ENCODE measurements at regions not wholly inside any gene's neighbourhood (a gene's known extent, or its start where the extent isn't known, plus 50 kb on each side); places are given as distances from the start of the nearest gene placed in this dataset.

DNA sequence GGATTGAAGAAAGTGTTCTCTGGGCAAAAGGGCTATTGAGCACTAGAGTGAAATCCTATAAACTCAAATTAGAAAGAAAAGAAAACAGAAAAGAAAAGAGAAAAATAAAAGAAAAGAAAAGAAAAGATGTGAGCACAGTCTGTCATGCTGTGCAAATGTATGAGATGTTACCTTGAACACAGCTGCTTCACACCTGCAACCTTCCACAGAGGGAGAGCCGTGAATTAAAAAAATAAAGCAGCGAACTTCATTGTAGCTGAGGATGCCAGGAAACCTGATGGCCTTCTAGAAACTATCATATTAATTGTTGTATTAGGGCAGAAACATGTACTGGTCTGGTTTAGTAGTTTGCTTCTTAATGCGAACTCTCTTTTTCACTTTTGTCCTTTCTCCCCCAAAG lies 88.0 kb upstream of the SATB1 start:
- no peak overlapping the region for H2BK20ac ChIP-seq (ENCODE audit: low read length)
- no peak overlapping the region for H2BK5ac ChIP-seq (ENCODE audit: low read depth, low read length)
- H3K9me3 ChIP-seq (ENCODE audit: insufficient read depth in 2 of 2, low read depth in 1 of 2, low read length in 1 of 2): no peaks in the 10 kb centered on the region
- ChIA-PET POLR2A (ENCODE audit: partially characterized antibody) (no interaction called here), CTCF (ENCODE audit: partially characterized antibody) (interaction anchor here (0.7 to 0.8 kb wide), 2 partner anchors 16 to 339 kb away, joined by 3 read pairs; no protein-coding TSS in a partner anchor)
- no peak overlapping the region for H2AFZ ChIP-seq (ENCODE audit: low read length)
- no peak overlapping the region for H3K18ac ChIP-seq (ENCODE audit: extremely low read depth, low read length)
- H2BK12ac ChIP-seq (ENCODE audit: low read depth, low read length): no peak overlapping the region
- no peak overlapping the region for H2BK120ac ChIP-seq (replicated peaks; ENCODE audit: low read depth, low read length)
- no peaks in the 10 kb centered on the region for H4K20me1 ChIP-seq (replicated peaks in 1 of 2; ENCODE audit: control insufficient read depth in 1 of 2, insufficient read depth in 2 of 2, low read length in 2 of 2)
- no peaks in the 10 kb centered on the region for H3K23me2 ChIP-seq (ENCODE audit: low read depth, low read length)
- H3K4ac ChIP-seq (replicated peaks; ENCODE audit: insufficient read length, low read depth, low read length): no peak overlapping the region
- H2BK15ac ChIP-seq (ENCODE audit: low read length): no peak overlapping the region
- no peaks in the 10 kb centered on the region for H3K27me3 ChIP-seq (replicated peaks in 1 of 4; ENCODE audit: control insufficient read depth in 3 of 4, extremely low read depth in 1 of 4, insufficient read depth in 3 of 4, low read length in 3 of 4)
- H3K56ac ChIP-seq (replicated peaks; ENCODE audit: insufficient read length, low read depth, low read length): no peak overlapping the region
- H3K14ac ChIP-seq (ENCODE audit: insufficient read length): no peak overlapping the region
- H3K4me3 ChIP-seq (ENCODE audit: extremely low read depth in 1 of 4, insufficient read depth in 2 of 4, low read depth in 3 of 4, low read length in 4 of 4): no peak overlapping the region
- WGBS, 2 experiments (ENCODE audit: extremely low coverage in 1 of 2, insufficient coverage in 1 of 2, insufficient read length in 1 of 2, insufficient replicate concordance in 2 of 2, low coverage in 1 of 2, low lambda C conversion rate in 2 of 2, missing lambda C conversion rate in 1 of 2): 79% methylated on average over 3 of the region's 3 CpGs; no CpG with 5 or more reads in 1 of the 2 experiments
- no peak overlapping the region for H4K91ac ChIP-seq (replicated peaks; ENCODE audit: insufficient read length, low read length)
- H3K79me1 ChIP-seq (ENCODE audit: low read depth, low read length): no peaks in the 10 kb centered on the region
- H3K36me3 ChIP-seq (ENCODE audit: control insufficient read depth in 2 of 4, insufficient read depth in 4 of 4, low read length in 3 of 4): no peaks in the 10 kb centered on the region
- DNase-seq (ENCODE audit: low read depth in 1 of 2, low spot score in 2 of 2) (no peak), FAIRE-seq (no peak)
- no peak overlapping the region for H3K4me2 ChIP-seq (ENCODE audit: insufficient read depth in 1 of 2, low read depth in 2 of 2, low read length in 2 of 2)
- no peak overlapping the region for H4K8ac ChIP-seq (ENCODE audit: extremely low read depth, insufficient read depth, low read length)
- no peak overlapping the region for H2AK5ac ChIP-seq (ENCODE audit: low read depth, low read length)
- no peak overlapping the region for H3K9ac ChIP-seq (replicated peaks in 1 of 4; ENCODE audit: extremely low read depth in 1 of 4, low read depth in 3 of 4, low read length in 3 of 4)
- H3K27ac ChIP-seq (ENCODE audit: low read depth, low read length): no peak overlapping the region
- H3K4me1 ChIP-seq (replicated peaks in 1 of 4; ENCODE audit: control insufficient read depth in 3 of 4, insufficient read depth in 4 of 4, low read length in 3 of 4): 0 out of 7 replicates have a peak, but pooled peaks cover 0 to 2% (median 0%) of the 10 kb centered on the region in 4 experiments
- H3K23ac ChIP-seq (ENCODE audit: insufficient read length): no peak overlapping the region
- H4K5ac ChIP-seq (ENCODE audit: insufficient read length, low read depth, low read length): no peak overlapping the region
- H3K79me2 ChIP-seq (ENCODE audit: control insufficient read depth in 1 of 2, insufficient read depth in 2 of 2, low read length in 2 of 2): no peaks in the 10 kb centered on the region
- TF ChIP-seq TCF12 (IDR thresholded peaks at IDR 0.05; ENCODE audit: low read depth, low read length) (no peak), CTBP2 (IDR thresholded peaks at IDR 0.05; ENCODE audit: borderline replicate concordance, insufficient read depth, insufficient read length, low read length) (no peak), SP4 (IDR thresholded peaks at IDR 0.05; ENCODE audit: low read length) (no peak), BACH1 (IDR thresholded peaks at IDR 0.05; ENCODE audit: low read length) (no peak), CEBPB (IDR thresholded peaks at IDR 0.05; ENCODE audit: low read depth, low read length) (no peak), CHD2 (IDR thresholded peaks at IDR 0.05; ENCODE audit: low read length) (no peak), CBX8 (IDR thresholded peaks at IDR 0.05; ENCODE audit: borderline replicate concordance, low read depth, low read length) (no peak), RXRA (IDR thresholded peaks at IDR 0.05; ENCODE audit: insufficient read depth, low read depth, low read length) (no peak)
- TF ChIP-seq, protein P1, sequence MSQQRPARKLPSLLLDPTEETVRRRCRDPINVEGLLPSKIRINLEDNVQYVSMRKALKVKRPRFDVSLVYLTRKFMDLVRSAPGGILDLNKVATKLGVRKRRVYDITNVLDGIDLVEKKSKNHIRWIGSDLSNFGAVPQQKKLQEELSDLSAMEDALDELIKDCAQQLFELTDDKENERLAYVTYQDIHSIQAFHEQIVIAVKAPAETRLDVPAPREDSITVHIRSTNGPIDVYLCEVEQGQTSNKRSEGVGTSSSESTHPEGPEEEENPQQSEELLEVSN (IDR thresholded peaks at IDR 0.05): no peak
- TF ChIP-seq, protein P2, sequence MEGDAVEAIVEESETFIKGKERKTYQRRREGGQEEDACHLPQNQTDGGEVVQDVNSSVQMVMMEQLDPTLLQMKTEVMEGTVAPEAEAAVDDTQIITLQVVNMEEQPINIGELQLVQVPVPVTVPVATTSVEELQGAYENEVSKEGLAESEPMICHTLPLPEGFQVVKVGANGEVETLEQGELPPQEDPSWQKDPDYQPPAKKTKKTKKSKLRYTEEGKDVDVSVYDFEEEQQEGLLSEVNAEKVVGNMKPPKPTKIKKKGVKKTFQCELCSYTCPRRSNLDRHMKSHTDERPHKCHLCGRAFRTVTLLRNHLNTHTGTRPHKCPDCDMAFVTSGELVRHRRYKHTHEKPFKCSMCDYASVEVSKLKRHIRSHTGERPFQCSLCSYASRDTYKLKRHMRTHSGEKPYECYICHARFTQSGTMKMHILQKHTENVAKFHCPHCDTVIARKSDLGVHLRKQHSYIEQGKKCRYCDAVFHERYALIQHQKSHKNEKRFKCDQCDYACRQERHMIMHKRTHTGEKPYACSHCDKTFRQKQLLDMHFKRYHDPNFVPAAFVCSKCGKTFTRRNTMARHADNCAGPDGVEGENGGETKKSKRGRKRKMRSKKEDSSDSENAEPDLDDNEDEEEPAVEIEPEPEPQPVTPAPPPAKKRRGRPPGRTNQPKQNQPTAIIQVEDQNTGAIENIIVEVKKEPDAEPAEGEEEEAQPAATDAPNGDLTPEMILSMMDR (IDR thresholded peaks at IDR 0.05; ENCODE audit: control extremely low read depth in 1 of 3, insufficient read depth in 1 of 3, low read depth in 1 of 3, low read length in 3 of 3): no peak
- TF ChIP-seq, protein P3, sequence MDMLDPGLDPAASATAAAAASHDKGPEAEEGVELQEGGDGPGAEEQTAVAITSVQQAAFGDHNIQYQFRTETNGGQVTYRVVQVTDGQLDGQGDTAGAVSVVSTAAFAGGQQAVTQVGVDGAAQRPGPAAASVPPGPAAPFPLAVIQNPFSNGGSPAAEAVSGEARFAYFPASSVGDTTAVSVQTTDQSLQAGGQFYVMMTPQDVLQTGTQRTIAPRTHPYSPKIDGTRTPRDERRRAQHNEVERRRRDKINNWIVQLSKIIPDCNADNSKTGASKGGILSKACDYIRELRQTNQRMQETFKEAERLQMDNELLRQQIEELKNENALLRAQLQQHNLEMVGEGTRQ (IDR thresholded peaks at IDR 0.05; ENCODE audit: low read length): no peak

Measured in H1 (cell line).